Keratinocyte (primary cell): ENCODE measurements at regions not wholly inside any gene's neighbourhood (a gene's known extent, or its start where the extent isn't known, plus 50 kb on each side); places are given as distances from the start of the nearest gene placed in this dataset.
"Not testable (repeated sequence)": the region's sequence is repeated elsewhere in the genome, so short reads cannot be mapped to it uniquely, and the experiment has no call there.

Source experiments
- EZH2 ChIP-seq: IDR thresholded peaks from one replicate; pipeline ENCODE4 v1.6.1; 2012; ENCODE audit warnings: inconsistent platforms, mild to moderate bottlenecking, low read length, moderate library complexity
- TF ChIP-seq, protein P1 (sequence below), 3 experiments: IDR thresholded peaks in 1 of 3; conservative IDR thresholded peaks in 1 of 3; optimal IDR thresholded peaks in 1 of 3; 2 replicates in 2 of 3; 3 replicates in 1 of 3; pipeline versions ENCODE3 to v1.5.1; 2011; ENCODE audit warnings: low read length in 3 of 3, mild to moderate bottlenecking in 3 of 3, moderate library complexity in 2 of 3, control low read depth in 1 of 3, inconsistent platforms in 1 of 3; ENCODE audit not compliant: insufficient read depth in 2 of 3; ENCODE audit errors: extremely low read depth in 1 of 3

DNA sequence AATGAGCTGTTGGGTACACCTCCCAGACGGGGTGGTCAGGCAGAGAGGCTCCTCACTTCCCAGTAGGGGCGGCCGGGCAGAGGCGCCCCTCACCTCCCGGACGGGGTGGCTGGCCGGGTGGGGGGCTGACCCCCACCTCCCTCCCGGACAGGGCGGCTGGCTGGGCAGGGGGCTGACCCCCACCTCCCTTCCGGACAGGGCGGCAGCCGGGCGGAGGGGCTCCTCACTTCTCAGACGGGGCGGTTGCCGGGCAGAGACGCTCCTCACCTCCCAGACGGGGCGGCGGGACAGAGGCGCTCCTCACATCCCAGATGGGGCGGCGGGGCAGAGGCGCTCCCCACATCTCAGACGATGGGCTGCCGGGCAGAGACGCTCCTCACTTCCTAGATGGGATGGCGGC lies 105.6 kb upstream of the ALDH1A3 start:
- TF ChIP-seq, protein P1, sequence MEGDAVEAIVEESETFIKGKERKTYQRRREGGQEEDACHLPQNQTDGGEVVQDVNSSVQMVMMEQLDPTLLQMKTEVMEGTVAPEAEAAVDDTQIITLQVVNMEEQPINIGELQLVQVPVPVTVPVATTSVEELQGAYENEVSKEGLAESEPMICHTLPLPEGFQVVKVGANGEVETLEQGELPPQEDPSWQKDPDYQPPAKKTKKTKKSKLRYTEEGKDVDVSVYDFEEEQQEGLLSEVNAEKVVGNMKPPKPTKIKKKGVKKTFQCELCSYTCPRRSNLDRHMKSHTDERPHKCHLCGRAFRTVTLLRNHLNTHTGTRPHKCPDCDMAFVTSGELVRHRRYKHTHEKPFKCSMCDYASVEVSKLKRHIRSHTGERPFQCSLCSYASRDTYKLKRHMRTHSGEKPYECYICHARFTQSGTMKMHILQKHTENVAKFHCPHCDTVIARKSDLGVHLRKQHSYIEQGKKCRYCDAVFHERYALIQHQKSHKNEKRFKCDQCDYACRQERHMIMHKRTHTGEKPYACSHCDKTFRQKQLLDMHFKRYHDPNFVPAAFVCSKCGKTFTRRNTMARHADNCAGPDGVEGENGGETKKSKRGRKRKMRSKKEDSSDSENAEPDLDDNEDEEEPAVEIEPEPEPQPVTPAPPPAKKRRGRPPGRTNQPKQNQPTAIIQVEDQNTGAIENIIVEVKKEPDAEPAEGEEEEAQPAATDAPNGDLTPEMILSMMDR (optimal IDR thresholded peaks at IDR 0.05 in 1 of 3, IDR thresholded peaks at IDR 0.05 in 1 of 3, conservative IDR thresholded peaks at IDR 0.05 in 1 of 3; ENCODE audit: extremely low read depth in 1 of 3, insufficient read depth in 2 of 3, low read length in 3 of 3): not testable (repeated sequence)
- not testable (repeated sequence) for TF ChIP-seq EZH2
